ENCODE measurements at regions not wholly inside any gene's neighbourhood (a gene's known extent, or its start where the extent isn't known, plus 50 kb on each side); places are given as distances from the start of the nearest gene placed in this dataset.
A peak's percentile ranks its signal among the peaks of the same experiment; 100 is the strongest.

- WGBS (ENCODE audit: insufficient coverage, low coverage, missing lambda C conversion rate), result 7% methylated on average over 4 of the region's 4 CpGs
- Histone ChIP-seq H3K27ac (ENCODE audit: extremely low read depth, low read depth, low read length) (no peak overlapping the region), H3K4me3 (no peak overlapping the region), H3K36me3 (ENCODE audit: control insufficient read depth, insufficient read depth, low read length) (no peaks in the 10 kb centered on the region), H3K4me1 (replicated peaks in 1 of 2; ENCODE audit: control insufficient read depth in 2 of 2, insufficient read depth in 2 of 2, low read length in 2 of 2) (no peaks in the 10 kb centered on the region), H3K27me3 (ENCODE audit: control insufficient read depth in 2 of 2, insufficient read depth in 2 of 2, low read length in 2 of 2) (no peaks in the 10 kb centered on the region), H3K79me2 (ENCODE audit: control insufficient read depth, insufficient read depth, low read length) (no peaks in the 10 kb centered on the region), H3K9me3 (replicated peaks; ENCODE audit: control insufficient read depth, insufficient read depth, low read depth, low read length) (no peaks in the 10 kb centered on the region; the same call in 1 of the 2 replicates), H3K4me2 (ENCODE audit: insufficient read depth, low read length) (no peak overlapping the region), H3K9me1 (ENCODE audit: control insufficient read depth, insufficient read depth, low read length) (no peaks in the 10 kb centered on the region), H4K20me1 (replicated peaks; ENCODE audit: control insufficient read depth, insufficient read depth, low read length) (no peaks in the 10 kb centered on the region), H3K9ac (ENCODE audit: insufficient read depth in 1 of 2, low read depth in 2 of 2, low read length in 2 of 2) (no peak overlapping the region), H2AFZ (ENCODE audit: low read depth, low read length) (peak overlapping the region; percentile 15; the same call in 1 of the 2 replicates)
- TF ChIP-seq ATF2 (CRISPR knock-in tag; IDR thresholded peaks at IDR 0.05) (no peak), ZNF586 (CRISPR knock-in tag; conservative IDR thresholded peaks at IDR 0.05) (no peak), ZBED1 (IDR thresholded peaks at IDR 0.05) (no peak), ARID2 (IDR thresholded peaks at IDR 0.05) (no peak), GTF2B (IDR thresholded peaks at IDR 0.05; ENCODE audit: extremely low read depth, insufficient read length) (no peak), KDM5B (IDR thresholded peaks at IDR 0.05; ENCODE audit: insufficient replicate concordance, low read depth, low read length) (no peak), FIP1L1 (IDR thresholded peaks at IDR 0.05; ENCODE audit: low read depth, low read length, poor library complexity, severe bottlenecking) (no peak), ZNF445 (CRISPR knock-in tag; IDR thresholded peaks at IDR 0.05; ENCODE audit: low read depth) (no peak), ZNF780A (CRISPR knock-in tag; IDR thresholded peaks at IDR 0.05) (no peak), ZNF740 (CRISPR knock-in tag; IDR thresholded peaks at IDR 0.05) (no peak), ZNF740 (tag; IDR thresholded peaks at IDR 0.05) (no peak), PHB2 (IDR thresholded peaks at IDR 0.05; ENCODE audit: low read depth) (no peak), KLF6 (CRISPR knock-in tag; IDR thresholded peaks at IDR 0.05; ENCODE audit: borderline replicate concordance) (no peak), RAD21 (CRISPR knock-in tag; conservative IDR thresholded peaks at IDR 0.05 in 1 of 2, IDR thresholded peaks at IDR 0.05 in 1 of 2) (no peak), SMARCE1 (IDR thresholded peaks at IDR 0.05) (no peak), ZNF431 (CRISPR knock-in tag; IDR thresholded peaks at IDR 0.05) (no peak), SMARCA5 (IDR thresholded peaks at IDR 0.05) (no peak)
- POLR2A ChIA-PET, result interaction anchor here (0.6 kb wide), 1 partner anchor 79 kb away, joined by 3 read pairs; no protein-coding TSS in a partner anchor
- DNase-seq (ENCODE audit: extremely low read depth in 1 of 4, low spot score in 3 of 4) (no peak), FAIRE-seq (no peak), ATAC-seq (no peak)
- in situ Hi-C loops (cut with MboI), result no loop called here
- CTCF ChIA-PET (ENCODE audit: low intra/inter-chr PET ratio), result no interaction called here
- no TSS peak for BruUV-seq (replicated peaks)
- intact Hi-C loops (cut with micrococcal nuclease), result no loop called here
Measured at GRCh38 chr21:20627594-20627993, 370.6 kb upstream of the NCAM2 start.

Measured in K562 (cell line).